Brain microvascular endothelial cell (primary cell): ENCODE measurements at regions not wholly inside any gene's neighbourhood (a gene's known extent, or its start where the extent isn't known, plus 50 kb on each side); places are given as distances from the start of the nearest gene placed in this dataset.

Experiments used
- DNase-seq: peaks from one replicate; pipeline ENCODE4 v3.0.0-alpha.2; 2020
- H3K27ac ChIP-seq: fragments of 250-450 bp; sonication (Bioruptor Pico); 2 replicates; pipeline ENCODE4 v1.5.1; 2020; ENCODE audit warnings: mild to moderate bottlenecking, moderate library complexity
- H3K27me3 ChIP-seq: fragments of 250-450 bp; sonication (Bioruptor Pico); replicated peaks from 2 replicates; pipeline ENCODE4 v1.5.1; 2020; ENCODE audit warnings: mild to moderate bottlenecking
- H3K36me3 ChIP-seq: fragments of 250-450 bp; sonication (Bioruptor Pico); replicated peaks from 2 replicates; pipeline ENCODE4 v1.5.1; 2020; ENCODE audit warnings: mild to moderate bottlenecking
- H3K4me3 ChIP-seq: 2 replicates; pipeline ENCODE4 v1.5.1; 2011; ENCODE audit warnings: low read depth, mild to moderate bottlenecking, control low read depth, low read length, moderate library complexity
- CTCF ChIP-seq: IDR thresholded peaks from 2 replicates; pipeline ENCODE4 v1.5.1; 2011; ENCODE audit warnings: low read depth, mild to moderate bottlenecking, moderate library complexity, low read length, control low read depth, inconsistent platforms; ENCODE audit errors: missing control alignments
- in situ Hi-C: cut with HindIII; loops from 2 replicates; pipeline ENCODE4 v1.10.0; 2017; ENCODE audit warnings: low sequenced_read_pairs, low pct_ligation_motif_present

- Histone ChIP-seq H3K27me3 (no peaks in the 10 kb centered on the region), H3K36me3 (no peaks in the 10 kb centered on the region), H3K4me3 (no peak overlapping the region), H3K27ac (no peak overlapping the region)
- in situ Hi-C loops: no loop called here
- TF ChIP-seq CTCF: no peak
- DNase-seq: peak; percentile 27
Observed at GRCh38 chr14:97978341-97978740, 1181.2 kb downstream of the VRK1 start.

GRCh38 chr14:97993508-97994019, 1196.4 kb downstream of the VRK1 start:
- H3K27me3 ChIP-seq: no peaks in the 10 kb centered on the region
- no peak for DNase-seq
- in situ Hi-C loops: no loop called here
- H3K36me3 ChIP-seq: no peaks in the 10 kb centered on the region
- no peak overlapping the region for H3K4me3 ChIP-seq
- TF ChIP-seq CTCF: no peak
- H3K27ac ChIP-seq: no peak overlapping the region

GRCh38 chr14:97994020-97994531, 1196.9 kb downstream of the VRK1 start:
- no peak for DNase-seq
- H3K27ac ChIP-seq: no peak overlapping the region
- no peak for TF ChIP-seq CTCF
- no peaks in the 10 kb centered on the region for H3K27me3 ChIP-seq
- H3K4me3 ChIP-seq: no peak overlapping the region
- no peaks in the 10 kb centered on the region for H3K36me3 ChIP-seq
- in situ Hi-C loops: no loop called here

- no peak overlapping the region for H3K27ac ChIP-seq
- no peak overlapping the region for H3K4me3 ChIP-seq
- no peaks in the 10 kb centered on the region for H3K27me3 ChIP-seq
- in situ Hi-C loops: no loop called here
- no peaks in the 10 kb centered on the region for H3K36me3 ChIP-seq
- TF ChIP-seq CTCF: no peak
- DNase-seq: no peak
Observed at GRCh38 chr14:97995038-97995437, 1197.9 kb downstream of the VRK1 start.

GRCh38 chr14:97995531-97995930, 1198.3 kb downstream of the VRK1 start:
- H3K27ac ChIP-seq: no peak overlapping the region
- no peaks in the 10 kb centered on the region for H3K27me3 ChIP-seq
- TF ChIP-seq CTCF: no peak
- H3K36me3 ChIP-seq: no peaks in the 10 kb centered on the region
- H3K4me3 ChIP-seq: no peak overlapping the region
- no peak for DNase-seq
- in situ Hi-C loops: no loop called here

- no peaks in the 10 kb centered on the region for H3K27me3 ChIP-seq
- in situ Hi-C loops: no loop called here
Observed at GRCh38 chr14:98006008-98006407, 1208.8 kb downstream of the VRK1 start.

More at GRCh38 chr14:98006008-98006407, 1208.8 kb downstream of the VRK1 start:
- Histone ChIP-seq H3K36me3 (no peaks in the 10 kb centered on the region), H3K4me3 (no peak overlapping the region), H3K27ac (no peak overlapping the region)
- no peak for TF ChIP-seq CTCF
- no peak for DNase-seq
